ENCODE measurements at regions not wholly inside any gene's neighbourhood (a gene's known extent, or its start where the extent isn't known, plus 50 kb on each side); places are given as distances from the start of the nearest gene placed in this dataset.

- TF ChIP-seq SNAI1 (CRISPR knock-in tag; IDR thresholded peaks at IDR 0.05; ENCODE audit: borderline replicate concordance) = no peak
- no peak for TF ChIP-seq IRF2 (CRISPR knock-in tag; IDR thresholded peaks at IDR 0.05)
- TF ChIP-seq ZNF335 (CRISPR knock-in tag; IDR thresholded peaks at IDR 0.05) = no peak
- no peak for TF ChIP-seq ARNT (IDR thresholded peaks at IDR 0.05)
- no peak for TF ChIP-seq ZNF574 (CRISPR knock-in tag; IDR thresholded peaks at IDR 0.05)
- TF ChIP-seq SRSF4 (IDR thresholded peaks at IDR 0.05; ENCODE audit: low read depth, low read length, poor library complexity, severe bottlenecking) = no peak
- TF ChIP-seq SNAPC4 (CRISPR knock-in tag; IDR thresholded peaks at IDR 0.05) = no peak
- TF ChIP-seq SETDB1 (CRISPR knock-in tag; IDR thresholded peaks at IDR 0.05; ENCODE audit: borderline replicate concordance) = no peak
- no peak for TF ChIP-seq SMC3 (IDR thresholded peaks at IDR 0.05; ENCODE audit: low read length)
- no peak for TF ChIP-seq ZNF362 (CRISPR knock-in tag; IDR thresholded peaks at IDR 0.05; ENCODE audit: borderline replicate concordance)
- no peak for TF ChIP-seq PCBP2 (optimal IDR thresholded peaks at IDR 0.05; ENCODE audit: low read depth, low read length, poor library complexity, severe bottlenecking)
- no peak for TF ChIP-seq FOXO4 (CRISPR knock-in tag; conservative IDR thresholded peaks at IDR 0.05)
- no peak for TF ChIP-seq NAIF1 (CRISPR knock-in tag; IDR thresholded peaks at IDR 0.05; ENCODE audit: borderline replicate concordance)
- TF ChIP-seq CAMTA2 (CRISPR knock-in tag; IDR thresholded peaks at IDR 0.05; ENCODE audit: borderline replicate concordance) = no peak
- Histone ChIP-seq H3K36me3 (replicated peaks in 1 of 2; ENCODE audit: control insufficient read depth in 1 of 2, insufficient read depth in 2 of 2, low read length in 2 of 2) (no peaks in the 10 kb centered on the region), H3K27ac (ENCODE audit: extremely low read length, insufficient read depth, low read length) (no peak overlapping the region), H2AFZ (ENCODE audit: low read length) (no peak overlapping the region), H3K4me2 (ENCODE audit: low read depth, low read length) (no peak overlapping the region), H4K20me1 (ENCODE audit: insufficient read depth, low read length) (no peaks in the 10 kb centered on the region), H3K9ac (ENCODE audit: insufficient read depth, low read depth, low read length) (no peak overlapping the region), H3K4me1 (ENCODE audit: insufficient read depth, low read length) (no peaks in the 10 kb centered on the region), H3K27me3 (ENCODE audit: control insufficient read depth in 1 of 2, insufficient read depth in 2 of 2, low read length in 2 of 2) (no peaks in the 10 kb centered on the region), H3K9me3 (ENCODE audit: low read length) (no peaks in the 10 kb centered on the region), H3K4me3 (replicated peaks in 1 of 3; ENCODE audit: insufficient read depth in 1 of 3, low read depth in 2 of 3, low read length in 3 of 3) (no peak overlapping the region), H3K79me2 (ENCODE audit: insufficient read depth, low read length) (no peaks in the 10 kb centered on the region)
- in situ Hi-C loops (cut with HindIII; ENCODE audit: extremely low pct_ligation_motif_present, low pct_unique_long_range_greater_than_20kb) (loop anchor here (10.0 kb wide), 1 partner anchor 105 kb away; the partner anchor contains the start of gene NOL4), intact Hi-C loops (cut with micrococcal nuclease; ENCODE audit: unreplicated experiment) (loop anchor here (10.0 kb wide), 1 partner anchor 175 kb away; no protein-coding TSS in a partner anchor)
- no peak for FAIRE-seq
- 9% methylated on average over 1 of the region's 1 CpG for WGBS (ENCODE audit: low lambda C conversion rate)
- no peak for DNase-seq (ENCODE audit: low spot score)
- POLR2A ChIA-PET = no interaction called here
- CTCF ChIA-PET (ENCODE audit: low intra/inter-chr PET ratio, low total read pairs) = no interaction called here
- ATAC-seq = no peak
- no TSS peak for BruUV-seq (replicated peaks)
Measured at GRCh38 chr18:34329840-34330239, 105.1 kb upstream of the NOL4 start.
